ENCODE measurements at regions not wholly inside any gene's neighbourhood (a gene's known extent, or its start where the extent isn't known, plus 50 kb on each side); places are given as distances from the start of the nearest gene placed in this dataset.
A peak's percentile ranks its signal among the peaks of the same experiment; 100 is the strongest.

DNA sequence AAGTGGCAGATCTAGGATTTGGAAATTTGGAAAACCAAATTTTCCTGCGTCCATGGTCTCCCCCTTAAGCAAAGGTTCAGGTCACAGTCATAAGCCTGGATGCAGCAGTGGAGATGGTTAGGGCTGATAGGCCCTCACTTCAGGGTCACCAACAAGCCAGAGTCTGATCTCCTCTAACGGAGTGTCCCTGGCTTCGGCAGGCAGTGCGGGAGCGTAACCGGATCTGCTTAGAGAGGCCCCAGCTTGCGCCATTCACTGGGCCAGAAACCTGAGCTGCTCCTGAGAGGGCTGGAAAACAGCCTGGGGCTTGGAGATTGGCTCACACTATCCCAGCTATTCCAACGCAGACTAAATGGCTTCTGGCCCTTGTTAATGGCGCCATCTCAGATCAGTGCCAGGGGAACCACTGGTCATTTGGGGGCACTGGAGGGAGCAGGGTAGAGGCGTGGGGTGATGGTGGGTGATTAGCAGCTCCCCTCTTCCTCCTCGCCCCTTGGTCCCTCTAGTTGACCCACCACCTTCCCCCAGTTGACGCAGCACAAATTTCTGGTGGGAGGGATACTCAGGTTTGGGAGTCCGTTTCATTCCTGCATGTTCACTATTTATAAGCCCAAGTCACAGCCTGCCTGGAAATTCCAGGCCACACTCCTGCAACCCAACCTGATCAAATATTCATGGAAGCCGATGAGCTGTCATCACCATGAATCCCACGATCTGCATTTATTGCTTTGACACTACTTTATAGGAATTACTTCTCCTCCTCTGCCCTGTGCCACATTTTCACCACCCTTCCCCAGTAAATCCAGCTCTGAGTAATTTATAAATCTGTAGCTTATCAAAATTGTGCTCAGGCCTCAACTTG lies 134.6 kb upstream of the CPEB4 start (continued):
- TF ChIP-seq, protein P1, sequence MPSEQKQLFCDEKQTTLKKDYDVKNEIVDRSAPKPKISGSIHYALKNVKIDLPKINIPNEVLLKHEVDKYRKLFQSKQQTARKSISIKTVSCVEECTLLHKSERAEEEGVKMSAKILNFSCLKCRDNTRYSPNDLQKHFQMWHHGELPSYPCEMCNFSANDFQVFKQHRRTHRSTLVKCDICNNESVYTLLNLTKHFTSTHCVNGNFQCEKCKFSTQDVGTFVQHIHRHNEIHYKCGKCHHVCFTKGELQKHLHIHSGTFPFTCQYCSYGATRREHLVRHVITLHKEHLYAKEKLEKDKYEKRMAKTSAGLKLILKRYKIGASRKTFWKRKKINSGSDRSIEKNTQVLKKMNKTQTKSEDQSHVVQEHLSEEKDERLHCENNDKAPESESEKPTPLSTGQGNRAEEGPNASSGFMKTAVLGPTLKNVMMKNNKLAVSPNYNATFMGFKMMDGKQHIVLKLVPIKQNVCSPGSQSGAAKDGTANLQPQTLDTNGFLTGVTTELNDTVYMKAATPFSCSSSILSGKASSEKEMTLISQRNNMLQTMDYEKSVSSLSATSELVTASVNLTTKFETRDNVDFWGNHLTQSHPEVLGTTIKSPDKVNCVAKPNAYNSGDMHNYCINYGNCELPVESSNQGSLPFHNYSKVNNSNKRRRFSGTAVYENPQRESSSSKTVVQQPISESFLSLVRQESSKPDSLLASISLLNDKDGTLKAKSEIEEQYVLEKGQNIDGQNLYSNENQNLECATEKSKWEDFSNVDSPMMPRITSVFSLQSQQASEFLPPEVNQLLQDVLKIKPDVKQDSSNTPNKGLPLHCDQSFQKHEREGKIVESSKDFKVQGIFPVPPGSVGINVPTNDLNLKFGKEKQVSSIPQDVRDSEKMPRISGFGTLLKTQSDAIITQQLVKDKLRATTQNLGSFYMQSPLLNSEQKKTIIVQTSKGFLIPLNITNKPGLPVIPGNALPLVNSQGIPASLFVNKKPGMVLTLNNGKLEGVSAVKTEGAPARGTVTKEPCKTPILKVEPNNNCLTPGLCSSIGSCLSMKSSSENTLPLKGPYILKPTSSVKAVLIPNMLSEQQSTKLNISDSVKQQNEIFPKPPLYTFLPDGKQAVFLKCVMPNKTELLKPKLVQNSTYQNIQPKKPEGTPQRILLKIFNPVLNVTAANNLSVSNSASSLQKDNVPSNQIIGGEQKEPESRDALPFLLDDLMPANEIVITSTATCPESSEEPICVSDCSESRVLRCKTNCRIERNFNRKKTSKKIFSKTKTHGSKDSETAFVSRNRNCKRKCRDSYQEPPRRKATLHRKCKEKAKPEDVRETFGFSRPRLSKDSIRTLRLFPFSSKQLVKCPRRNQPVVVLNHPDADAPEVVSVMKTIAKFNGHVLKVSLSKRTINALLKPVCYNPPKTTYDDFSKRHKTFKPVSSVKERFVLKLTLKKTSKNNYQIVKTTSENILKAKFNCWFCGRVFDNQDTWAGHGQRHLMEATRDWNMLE (tag by site-specific recombination; conservative IDR thresholded peaks at IDR 0.05; ENCODE audit: low read depth) = peak; percentile 57; the same call in 1 of the 2 replicates
- no peak for TF ChIP-seq ZNF426 (tag by site-specific recombination; IDR thresholded peaks at IDR 0.05)
- TF ChIP-seq, protein P2, sequence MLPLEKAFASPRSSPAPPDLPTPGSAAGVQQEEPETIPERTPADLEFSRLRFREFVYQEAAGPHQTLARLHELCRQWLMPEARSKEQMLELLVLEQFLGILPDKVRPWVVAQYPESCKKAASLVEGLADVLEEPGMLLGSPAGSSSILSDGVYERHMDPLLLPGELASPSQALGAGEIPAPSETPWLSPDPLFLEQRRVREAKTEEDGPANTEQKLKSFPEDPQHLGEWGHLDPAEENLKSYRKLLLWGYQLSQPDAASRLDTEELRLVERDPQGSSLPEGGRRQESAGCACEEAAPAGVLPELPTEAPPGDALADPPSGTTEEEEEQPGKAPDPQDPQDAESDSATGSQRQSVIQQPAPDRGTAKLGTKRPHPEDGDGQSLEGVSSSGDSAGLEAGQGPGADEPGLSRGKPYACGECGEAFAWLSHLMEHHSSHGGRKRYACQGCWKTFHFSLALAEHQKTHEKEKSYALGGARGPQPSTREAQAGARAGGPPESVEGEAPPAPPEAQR (tag by site-specific recombination; IDR thresholded peaks at IDR 0.05) = no peak
- no peak for TF ChIP-seq ZNF391 (tag by site-specific recombination; IDR thresholded peaks at IDR 0.05; ENCODE audit: borderline replicate concordance, low read depth)
- TF ChIP-seq HOXA7 (CRISPR knock-in tag; IDR thresholded peaks at IDR 0.05; ENCODE audit: borderline replicate concordance) = no peak
- TF ChIP-seq SP3 (tag by site-specific recombination; IDR thresholded peaks at IDR 0.05) = no peak
- TF ChIP-seq PRDM1 (tag by site-specific recombination; IDR thresholded peaks at IDR 0.05) = 0 out of 2 replicates have a peak, but pooled peaks have one; percentile 31
- TF ChIP-seq, protein P3, sequence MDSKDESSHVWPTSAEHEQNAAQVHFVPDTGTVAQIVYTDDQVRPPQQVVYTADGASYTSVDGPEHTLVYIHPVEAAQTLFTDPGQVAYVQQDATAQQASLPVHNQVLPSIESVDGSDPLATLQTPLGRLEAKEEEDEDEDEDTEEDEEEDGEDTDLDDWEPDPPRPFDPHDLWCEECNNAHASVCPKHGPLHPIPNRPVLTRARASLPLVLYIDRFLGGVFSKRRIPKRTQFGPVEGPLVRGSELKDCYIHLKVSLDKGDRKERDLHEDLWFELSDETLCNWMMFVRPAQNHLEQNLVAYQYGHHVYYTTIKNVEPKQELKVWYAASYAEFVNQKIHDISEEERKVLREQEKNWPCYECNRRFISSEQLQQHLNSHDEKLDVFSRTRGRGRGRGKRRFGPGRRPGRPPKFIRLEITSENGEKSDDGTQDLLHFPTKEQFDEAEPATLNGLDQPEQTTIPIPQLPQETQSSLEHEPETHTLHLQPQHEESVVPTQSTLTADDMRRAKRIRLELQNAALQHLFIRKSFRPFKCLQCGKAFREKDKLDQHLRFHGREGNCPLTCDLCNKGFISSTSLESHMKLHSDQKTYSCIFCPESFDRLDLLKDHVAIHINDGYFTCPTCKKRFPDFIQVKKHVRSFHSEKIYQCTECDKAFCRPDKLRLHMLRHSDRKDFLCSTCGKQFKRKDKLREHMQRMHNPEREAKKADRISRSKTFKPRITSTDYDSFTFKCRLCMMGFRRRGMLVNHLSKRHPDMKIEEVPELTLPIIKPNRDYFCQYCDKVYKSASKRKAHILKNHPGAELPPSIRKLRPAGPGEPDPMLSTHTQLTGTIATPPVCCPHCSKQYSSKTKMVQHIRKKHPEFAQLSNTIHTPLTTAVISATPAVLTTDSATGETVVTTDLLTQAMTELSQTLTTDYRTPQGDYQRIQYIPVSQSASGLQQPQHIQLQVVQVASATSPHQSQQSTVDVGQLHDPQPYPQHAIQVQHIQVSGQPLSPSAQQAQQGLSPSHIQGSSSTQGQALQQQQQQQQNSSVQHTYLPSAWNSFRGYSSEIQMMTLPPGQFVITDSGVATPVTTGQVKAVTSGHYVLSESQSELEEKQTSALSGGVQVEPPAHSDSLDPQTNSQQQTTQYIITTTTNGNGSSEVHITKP (tag by site-specific recombination; IDR thresholded peaks at IDR 0.05) = peak; percentile 61
- TF ChIP-seq, protein P4, sequence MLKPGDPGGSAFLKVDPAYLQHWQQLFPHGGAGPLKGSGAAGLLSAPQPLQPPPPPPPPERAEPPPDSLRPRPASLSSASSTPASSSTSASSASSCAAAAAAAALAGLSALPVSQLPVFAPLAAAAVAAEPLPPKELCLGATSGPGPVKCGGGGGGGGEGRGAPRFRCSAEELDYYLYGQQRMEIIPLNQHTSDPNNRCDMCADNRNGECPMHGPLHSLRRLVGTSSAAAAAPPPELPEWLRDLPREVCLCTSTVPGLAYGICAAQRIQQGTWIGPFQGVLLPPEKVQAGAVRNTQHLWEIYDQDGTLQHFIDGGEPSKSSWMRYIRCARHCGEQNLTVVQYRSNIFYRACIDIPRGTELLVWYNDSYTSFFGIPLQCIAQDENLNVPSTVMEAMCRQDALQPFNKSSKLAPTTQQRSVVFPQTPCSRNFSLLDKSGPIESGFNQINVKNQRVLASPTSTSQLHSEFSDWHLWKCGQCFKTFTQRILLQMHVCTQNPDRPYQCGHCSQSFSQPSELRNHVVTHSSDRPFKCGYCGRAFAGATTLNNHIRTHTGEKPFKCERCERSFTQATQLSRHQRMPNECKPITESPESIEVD (tag by site-specific recombination; IDR thresholded peaks at IDR 0.05) = no peak
- peak; percentile 45; the same call in 1 of the 2 replicates for TF ChIP-seq ZNF610 (tag by site-specific recombination; IDR thresholded peaks at IDR 0.05; ENCODE audit: borderline replicate concordance)
- TF ChIP-seq ZNF654 (tag by site-specific recombination; IDR thresholded peaks at IDR 0.05; ENCODE audit: low read depth) = no peak
- no peak for TF ChIP-seq ZNF266 (tag by site-specific recombination; IDR thresholded peaks at IDR 0.05; ENCODE audit: low read depth)
- peak; percentile 81 for TF ChIP-seq IKZF3 (tag by site-specific recombination; IDR thresholded peaks at IDR 0.05)
- TF ChIP-seq ZNF404 (tag by site-specific recombination; IDR thresholded peaks at IDR 0.05) = no peak
- peak; percentile 30; the same call in 1 of the 2 replicates for TF ChIP-seq OVOL3 (tag by site-specific recombination; IDR thresholded peaks at IDR 0.05)
- peak; percentile 66 for TF ChIP-seq TRIM28 (IDR thresholded peaks at IDR 0.05; ENCODE audit: borderline replicate concordance, low read length)
- TF ChIP-seq, protein P5, sequence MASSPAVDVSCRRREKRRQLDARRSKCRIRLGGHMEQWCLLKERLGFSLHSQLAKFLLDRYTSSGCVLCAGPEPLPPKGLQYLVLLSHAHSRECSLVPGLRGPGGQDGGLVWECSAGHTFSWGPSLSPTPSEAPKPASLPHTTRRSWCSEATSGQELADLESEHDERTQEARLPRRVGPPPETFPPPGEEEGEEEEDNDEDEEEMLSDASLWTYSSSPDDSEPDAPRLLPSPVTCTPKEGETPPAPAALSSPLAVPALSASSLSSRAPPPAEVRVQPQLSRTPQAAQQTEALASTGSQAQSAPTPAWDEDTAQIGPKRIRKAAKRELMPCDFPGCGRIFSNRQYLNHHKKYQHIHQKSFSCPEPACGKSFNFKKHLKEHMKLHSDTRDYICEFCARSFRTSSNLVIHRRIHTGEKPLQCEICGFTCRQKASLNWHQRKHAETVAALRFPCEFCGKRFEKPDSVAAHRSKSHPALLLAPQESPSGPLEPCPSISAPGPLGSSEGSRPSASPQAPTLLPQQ (tag by site-specific recombination; IDR thresholded peaks at IDR 0.05) = peak; percentile 53; the same call in 1 of the 2 replicates
- TF ChIP-seq ZNF335 (tag by site-specific recombination; conservative IDR thresholded peaks at IDR 0.05) = peak; percentile 75
- TF ChIP-seq ZBTB8A (tag by site-specific recombination; IDR thresholded peaks at IDR 0.05) = peak; percentile 29; the same call in 1 of the 2 replicates
- peak; percentile 56 for TF ChIP-seq ZNF341 (tag by site-specific recombination; IDR thresholded peaks at IDR 0.05; ENCODE audit: low read depth)
- TF ChIP-seq ZEB2 (tag by site-specific recombination; IDR thresholded peaks at IDR 0.05) = peak; percentile 50; the same call in 1 of the 2 replicates
- TF ChIP-seq ZFP69B (tag by site-specific recombination; IDR thresholded peaks at IDR 0.05) = 0 out of 2 replicates have a peak, but pooled peaks have one; percentile 26
- TF ChIP-seq ZBTB20 (tag by site-specific recombination; IDR thresholded peaks at IDR 0.05) = peak; percentile 24; the same call in 1 of the 2 replicates

Data from HEK293 (cell line).